H1 (cell line): ENCODE measurements at regions not wholly inside any gene's neighbourhood (a gene's known extent, or its start where the extent isn't known, plus 50 kb on each side); places are given as distances from the start of the nearest gene placed in this dataset.

ENCODE experiments used
- CTCF ChIA-PET: fragments of 300-600 bp; sonication (Branson Sonifier 250); formaldehyde crosslinking; loops from one replicate; lab custom pipeline; 2021; ENCODE audit not compliant: partially characterized antibody; lab: Charles Lee
- POLR2A ChIA-PET: fragments of 300-600 bp; sonication (Branson Sonifier 250); formaldehyde crosslinking; loops from one replicate; lab custom pipeline; 2021; ENCODE audit warnings: inconsistent platforms; ENCODE audit not compliant: partially characterized antibody; lab: Charles Lee
- DNase-seq, 2 experiments: peaks; one replicate each; pipeline versions ENCODE4 v3.0.0 to v3.0.0-alpha.2; 2010 to 2022; ENCODE audit warnings: low spot score in 2 of 2, low read depth in 1 of 2, mixed read lengths in 1 of 2
- FAIRE-seq: peaks from 2 replicates; lab custom pipeline; 2011; peaks lifted over from hg19 to GRCh38; lab: Jason Lieb, UNC
- H2AFZ ChIP-seq: 2 replicates; pipeline ENCODE4 v1.8.1; 2012; ENCODE audit warnings: low read length, inconsistent platforms
- H2AK5ac ChIP-seq: 2 replicates; pipeline ENCODE4 v1.6.1; 2013; ENCODE audit warnings: low read depth, low read length
- H2BK120ac ChIP-seq: replicated peaks from 2 replicates; pipeline ENCODE3; 2013; ENCODE audit warnings: low read depth, low read length, inconsistent platforms
- H2BK12ac ChIP-seq: 2 replicates; pipeline ENCODE4 v1.6.1; 2013; ENCODE audit warnings: low read depth, low read length
- H2BK15ac ChIP-seq: 2 replicates; pipeline ENCODE4 v1.6.1; 2013; ENCODE audit warnings: low read length
- H2BK20ac ChIP-seq: 2 replicates; pipeline ENCODE4 v1.6.1; 2013; ENCODE audit warnings: low read length
- H2BK5ac ChIP-seq: 2 replicates; pipeline ENCODE4 v1.6.1; 2013; ENCODE audit warnings: low read depth, low read length
- H3K14ac ChIP-seq: 2 replicates; pipeline ENCODE4 v1.6.1; 2013; ENCODE audit warnings: inconsistent platforms; ENCODE audit not compliant: insufficient read length
- H3K18ac ChIP-seq: 2 replicates; pipeline ENCODE4 v1.6.1; 2013; ENCODE audit warnings: low read length; ENCODE audit errors: extremely low read depth
- H3K23ac ChIP-seq: 2 replicates; pipeline ENCODE4 v1.6.1; 2013; ENCODE audit warnings: inconsistent platforms; ENCODE audit not compliant: insufficient read length
- H3K23me2 ChIP-seq: 2 replicates; pipeline ENCODE4 v1.6.1; 2013; ENCODE audit warnings: low read depth, low read length
- H3K27ac ChIP-seq: 2 replicates; pipeline ENCODE4 v1.6.1; 2011; ENCODE audit warnings: low read depth, low read length, inconsistent platforms
- H3K27me3 ChIP-seq, 4 experiments: replicated peaks in 1 of 4; 1 replicate in 1 of 4; 2 replicates in 3 of 4; pipeline versions ENCODE4 v1.6.1 to v1.8.1; 2011 to 2013; ENCODE audit warnings: low read length in 3 of 4, mild to moderate bottlenecking in 3 of 4, inconsistent platforms in 2 of 4, mixed read lengths in 2 of 4, moderate library complexity in 1 of 4; ENCODE audit not compliant: control insufficient read depth in 3 of 4, insufficient read depth in 3 of 4; ENCODE audit errors: extremely low read depth in 1 of 4
- H3K36me3 ChIP-seq, 4 experiments: 2 replicates each; pipeline versions ENCODE4 v1.6.1 to v1.8.1; 2011 to 2013; ENCODE audit warnings: mild to moderate bottlenecking in 4 of 4, low read length in 3 of 4, moderate library complexity in 2 of 4, control low read depth in 1 of 4, inconsistent platforms in 1 of 4; ENCODE audit not compliant: insufficient read depth in 4 of 4, control insufficient read depth in 2 of 4
- H3K4ac ChIP-seq: replicated peaks from 2 replicates; pipeline ENCODE3; 2013; ENCODE audit warnings: low read length, low read depth, mixed read lengths, inconsistent platforms; ENCODE audit not compliant: insufficient read length
- H3K4me1 ChIP-seq, 4 experiments: replicated peaks in 1 of 4; 1 replicate in 1 of 4; 2 replicates in 3 of 4; pipeline versions ENCODE4 v1.6.1 to v1.8.1; 2011 to 2013; ENCODE audit warnings: low read length in 3 of 4, inconsistent platforms in 2 of 4, mixed read lengths in 1 of 4; ENCODE audit not compliant: insufficient read depth in 4 of 4, control insufficient read depth in 3 of 4
- H3K4me2 ChIP-seq, 2 experiments: 2 replicates each; pipeline versions ENCODE4 v1.6.1 to v1.8.1; 2011 to 2013; ENCODE audit warnings: low read depth in 2 of 2, low read length in 2 of 2, control low read depth in 1 of 2, inconsistent platforms in 1 of 2, mild to moderate bottlenecking in 1 of 2; ENCODE audit not compliant: insufficient read depth in 1 of 2
- H3K4me3 ChIP-seq, 4 experiments: fragments of 200-600, 300-600 bp in 1 of 4; sonication (generic), shearing (Covaris generic), sonication (Bioruptor Twin) in 1 of 4; 2 replicates each; pipeline versions ENCODE4 v1.5.1 to v1.8.1; 2011 to 2016; ENCODE audit warnings: low read length in 4 of 4, low read depth in 3 of 4, control low read depth in 2 of 4, inconsistent platforms in 2 of 4, mild to moderate bottlenecking in 2 of 4, mixed read lengths in 1 of 4, moderate library complexity in 1 of 4; ENCODE audit not compliant: insufficient read depth in 2 of 4; ENCODE audit errors: extremely low read depth in 1 of 4
- H3K56ac ChIP-seq: replicated peaks from 2 replicates; pipeline ENCODE3; 2013; ENCODE audit warnings: low read depth, mild to moderate bottlenecking, mixed read lengths, low read length, inconsistent platforms; ENCODE audit not compliant: insufficient read length
- H3K79me1 ChIP-seq: 2 replicates; pipeline ENCODE4 v1.6.1; 2013; ENCODE audit warnings: low read depth, low read length, control low read depth
- H3K79me2 ChIP-seq, 2 experiments: 2 replicates each; pipeline versions ENCODE4 v1.6.1 to v1.8.1; 2012 to 2013; ENCODE audit warnings: low read length in 2 of 2, mild to moderate bottlenecking in 2 of 2, inconsistent platforms in 1 of 2; ENCODE audit not compliant: insufficient read depth in 2 of 2, control insufficient read depth in 1 of 2
- H3K9ac ChIP-seq, 4 experiments: replicated peaks in 1 of 4; 1 replicate in 1 of 4; 2 replicates in 3 of 4; pipeline versions ENCODE4 v1.6.1 to v1.8.1; 2011 to 2013; ENCODE audit warnings: low read depth in 3 of 4, low read length in 3 of 4, control low read depth in 2 of 4, mild to moderate bottlenecking in 2 of 4, moderate library complexity in 2 of 4, inconsistent platforms in 1 of 4; ENCODE audit errors: extremely low read depth in 1 of 4
- H3K9me3 ChIP-seq, 2 experiments: 2 replicates each; pipeline versions ENCODE4 v1.6.1 to v1.8.1; 2012 to 2013; ENCODE audit warnings: mild to moderate bottlenecking in 2 of 2, moderate library complexity in 2 of 2, control low read depth in 1 of 2, inconsistent platforms in 1 of 2, low read depth in 1 of 2, low read length in 1 of 2, mixed read lengths in 1 of 2; ENCODE audit not compliant: insufficient read depth in 2 of 2
- H4K20me1 ChIP-seq, 2 experiments: replicated peaks in 1 of 2; 2 replicates each; pipeline versions ENCODE3 to v1.8.1; 2011 to 2013; ENCODE audit warnings: inconsistent platforms in 2 of 2, low read length in 2 of 2, mild to moderate bottlenecking in 1 of 2; ENCODE audit not compliant: insufficient read depth in 2 of 2, control insufficient read depth in 1 of 2
- H4K5ac ChIP-seq: 2 replicates; pipeline ENCODE4 v1.6.1; 2013; ENCODE audit warnings: low read length, low read depth, mixed read lengths, inconsistent platforms; ENCODE audit not compliant: insufficient read length
- H4K8ac ChIP-seq: 2 replicates; pipeline ENCODE4 v1.8.0; 2013; ENCODE audit warnings: mild to moderate bottlenecking, moderate library complexity, low read length, inconsistent platforms; ENCODE audit not compliant: insufficient read depth; ENCODE audit errors: extremely low read depth
- H4K91ac ChIP-seq: replicated peaks from 2 replicates; pipeline ENCODE3; 2013; ENCODE audit warnings: low read length, mixed read lengths, inconsistent platforms; ENCODE audit not compliant: insufficient read length
- KDM5A ChIP-seq: fragments of 200-600 bp; IDR thresholded peaks from 2 replicates; pipeline ENCODE4 v1.7.1; 2012; ENCODE audit warnings: mild to moderate bottlenecking, low read length, inconsistent platforms, mixed read lengths
- SIN3A ChIP-seq, 2 experiments: IDR thresholded peaks in 1 of 2; conservative IDR thresholded peaks in 1 of 2; 2 replicates each; pipeline ENCODE4 v1.6.1; 2011 to 2012; ENCODE audit warnings: low read length in 2 of 2, improper control_type of control experiment in 1 of 2, low read depth in 1 of 2, mild to moderate bottlenecking in 1 of 2
- WGBS, 2 experiments: shearing (Covaris generic) in 1 of 2; methylation state at CpG; one replicate each; pipeline versions ENCODE4 v1.1.6 to v1.1.7; 2013 to 2015; ENCODE audit warnings: low lambda C conversion rate in 2 of 2, mixed read lengths in 2 of 2, inconsistent platforms in 1 of 2, low coverage in 1 of 2, missing lambda C conversion rate in 1 of 2; ENCODE audit not compliant: insufficient replicate concordance in 2 of 2, insufficient coverage in 1 of 2, insufficient read length in 1 of 2; ENCODE audit errors: extremely low coverage in 1 of 2, missing lambda C conversion rate in 1 of 2; 5-methylcytosine and 5-hydroxymethylcytosine counted together

DNA sequence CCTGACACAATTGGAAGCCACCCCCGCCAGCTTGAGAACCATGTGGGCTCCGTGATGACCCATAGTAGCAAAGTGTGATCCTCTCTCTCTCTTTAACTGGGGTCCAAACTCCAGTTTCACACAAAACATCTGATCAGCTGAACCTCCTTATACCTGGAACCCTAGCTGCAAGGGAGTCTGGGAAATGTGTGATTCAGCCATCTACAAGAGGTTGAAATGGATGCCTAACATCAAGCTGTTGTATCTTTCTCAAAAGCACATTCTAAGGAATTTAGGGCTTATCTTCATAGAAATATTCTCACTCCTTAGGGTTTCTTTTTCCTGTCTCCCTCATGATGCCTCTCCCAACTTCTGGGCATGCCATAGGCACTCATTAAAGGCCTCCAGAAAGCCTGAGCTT lies 126.0 kb downstream of the BCOR start:
- peaks cover 0 to 2% (median 0%) of the 10 kb centered on the region in 4 experiments; a peak in 1 of 7 replicates for H3K27me3 ChIP-seq
- TF ChIP-seq SIN3A (conservative IDR thresholded peaks at IDR 0.05 in 1 of 2, IDR thresholded peaks at IDR 0.05 in 1 of 2; ENCODE audit: low read depth in 1 of 2, low read length in 2 of 2) (no peak), KDM5A (no peak)
- no peak overlapping the region for H4K5ac ChIP-seq
- DNase-seq (no peak), FAIRE-seq (no peak)
- H3K14ac ChIP-seq, result no peak overlapping the region
- no peaks in the 10 kb centered on the region for H3K36me3 ChIP-seq
- ChIA-PET POLR2A (interaction anchor here (0.8 kb wide), 1 partner anchor 23 kb away, joined by 3 read pairs; no protein-coding TSS in a partner anchor), CTCF (interaction anchor here (0.7 to 1.6 kb wide), 3 partner anchors 23 to 85 kb away, joined by 3 to 5 read pairs (median 4); no protein-coding TSS in a partner anchor)
- no peak overlapping the region for H2BK20ac ChIP-seq
- no peak overlapping the region for H3K9ac ChIP-seq
- no peak overlapping the region for H3K4me3 ChIP-seq
- no peaks in the 10 kb centered on the region for H3K23me2 ChIP-seq
- no peaks in the 10 kb centered on the region for H4K20me1 ChIP-seq
- H2BK5ac ChIP-seq, result no peak overlapping the region
- H2AFZ ChIP-seq, result no peak overlapping the region
- H2BK12ac ChIP-seq, result no peak overlapping the region
- H3K4me2 ChIP-seq, result no peak overlapping the region
- H2BK120ac ChIP-seq, result no peak overlapping the region
- H3K79me2 ChIP-seq, result no peaks in the 10 kb centered on the region
- no peak overlapping the region for H3K4ac ChIP-seq
- H2BK15ac ChIP-seq, result no peak overlapping the region
- H3K4me1 ChIP-seq, result peaks cover 4 to 21% (median 10%) of the 10 kb centered on the region in 4 experiments
- WGBS, 2 experiments, result 82% methylated on average over 2 of the region's 2 CpGs; no CpG with 5 or more reads in 1 of the 2 experiments
- no peaks in the 10 kb centered on the region for H3K79me1 ChIP-seq
- no peak overlapping the region for H3K27ac ChIP-seq
- H3K56ac ChIP-seq, result no peak overlapping the region
- peaks cover 0 to 8% of the 10 kb centered on the region in 2 experiments; a peak in 1 of 4 replicates for H3K9me3 ChIP-seq
- no peak overlapping the region for H3K18ac ChIP-seq
- H2AK5ac ChIP-seq, result no peak overlapping the region
- no peak overlapping the region for H3K23ac ChIP-seq
- H4K8ac ChIP-seq, result no peak overlapping the region
- H4K91ac ChIP-seq, result no peak overlapping the region
